ENCODE measurements at regions not wholly inside any gene's neighbourhood (a gene's known extent, or its start where the extent isn't known, plus 50 kb on each side); places are given as distances from the start of the nearest gene placed in this dataset.
"Not testable (repeated sequence)": the region's sequence is repeated elsewhere in the genome, so short reads cannot be mapped to it uniquely, and the experiment has no call there.

- Histone ChIP-seq H3K36me3 (no peaks in the 10 kb centered on the region), H3K9me3 (peaks cover 0 to 4% (median 0%) of the 10 kb centered on the region in 11 donors), H3K27ac (no peak overlapping the region), H3K4me1 (peaks cover 0 to 6% (median 0%) of the 10 kb centered on the region in 9 donors), H3K27me3 (no peaks in the 10 kb centered on the region), H3K4me3 (no peak overlapping the region)
- DNase-seq (no peak), ATAC-seq (no peak)
- WGBS, 2 donors: 98 to 100% methylated on average over 1 of the region's 1 CpG
- TF ChIP-seq, protein P1, sequence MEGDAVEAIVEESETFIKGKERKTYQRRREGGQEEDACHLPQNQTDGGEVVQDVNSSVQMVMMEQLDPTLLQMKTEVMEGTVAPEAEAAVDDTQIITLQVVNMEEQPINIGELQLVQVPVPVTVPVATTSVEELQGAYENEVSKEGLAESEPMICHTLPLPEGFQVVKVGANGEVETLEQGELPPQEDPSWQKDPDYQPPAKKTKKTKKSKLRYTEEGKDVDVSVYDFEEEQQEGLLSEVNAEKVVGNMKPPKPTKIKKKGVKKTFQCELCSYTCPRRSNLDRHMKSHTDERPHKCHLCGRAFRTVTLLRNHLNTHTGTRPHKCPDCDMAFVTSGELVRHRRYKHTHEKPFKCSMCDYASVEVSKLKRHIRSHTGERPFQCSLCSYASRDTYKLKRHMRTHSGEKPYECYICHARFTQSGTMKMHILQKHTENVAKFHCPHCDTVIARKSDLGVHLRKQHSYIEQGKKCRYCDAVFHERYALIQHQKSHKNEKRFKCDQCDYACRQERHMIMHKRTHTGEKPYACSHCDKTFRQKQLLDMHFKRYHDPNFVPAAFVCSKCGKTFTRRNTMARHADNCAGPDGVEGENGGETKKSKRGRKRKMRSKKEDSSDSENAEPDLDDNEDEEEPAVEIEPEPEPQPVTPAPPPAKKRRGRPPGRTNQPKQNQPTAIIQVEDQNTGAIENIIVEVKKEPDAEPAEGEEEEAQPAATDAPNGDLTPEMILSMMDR (IDR thresholded peaks at IDR 0.05): no peak
- intact Hi-C loops (cut with DNase I): no loop called here
These were observed 102.1 kb downstream of the DCK start for GRCh38 chr4:71095545-71095944.

DNA sequence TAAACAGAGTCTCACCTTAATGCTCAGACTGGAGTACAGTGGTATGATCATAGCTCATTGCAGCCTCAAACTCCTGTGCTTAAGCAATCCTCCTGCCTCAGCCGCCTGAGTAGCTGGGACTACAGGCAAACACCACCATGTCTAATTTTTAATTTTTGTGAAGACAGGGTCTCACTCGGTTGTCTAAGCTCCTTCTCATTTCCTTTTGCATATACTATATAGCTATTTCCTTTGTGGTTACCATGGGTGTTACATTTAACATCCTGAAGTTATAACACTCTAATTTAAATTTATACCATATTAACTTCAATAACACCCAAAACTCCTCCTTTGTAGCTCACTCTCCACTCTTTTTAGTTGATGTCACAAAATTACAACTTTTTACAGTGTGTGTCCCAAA lies 114.3 kb downstream of the DCK start:
- WGBS, 2 donors: 68 to 80% methylated on average over 2 of the region's 2 CpGs
- DNase-seq (no peak), ATAC-seq (no peak)
- H3K4me3 ChIP-seq: no peak overlapping the region
- H3K36me3 ChIP-seq: no peaks in the 10 kb centered on the region
- intact Hi-C loops (cut with DNase I): no loop called here
- peak overlapping the region in 1 of 10 donors; percentile 53 for H3K27ac ChIP-seq
- TF ChIP-seq, protein P1 (IDR thresholded peaks at IDR 0.05): no peak
- no peaks in the 10 kb centered on the region for H3K4me1 ChIP-seq
- no peaks in the 10 kb centered on the region for H3K27me3 ChIP-seq
- H3K9me3 ChIP-seq: peaks cover 0 to 5% (median 0%) of the 10 kb centered on the region in 11 donors

DNA sequence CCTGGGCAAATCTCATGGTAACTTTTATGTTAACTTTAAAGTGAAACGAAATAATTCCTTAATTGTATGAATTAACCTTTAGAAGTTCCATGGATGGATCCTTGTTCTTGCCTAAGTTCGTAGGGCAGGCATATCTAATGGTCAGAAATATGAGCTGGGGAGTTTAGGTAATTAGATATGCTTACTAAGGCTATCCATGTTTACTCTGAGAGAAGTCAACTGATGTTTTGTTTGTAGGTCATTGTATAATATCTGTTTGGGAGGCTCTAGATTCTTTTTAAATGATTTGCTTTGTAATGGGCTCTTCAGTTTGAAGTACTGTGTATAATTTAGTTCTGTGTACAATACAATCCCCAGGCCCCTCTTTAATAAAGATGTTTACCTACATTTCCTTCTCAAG lies 117.0 kb downstream of the DCK start:
- 62 to 73% methylated on average over 2 of the region's 2 CpGs for whole genome bisulfite sequencing, 2 donors
- TF ChIP-seq, protein P1 (IDR thresholded peaks at IDR 0.05): no peak
- Histone ChIP-seq H3K9me3 (peaks cover 0 to 8% (median 0%) of the 10 kb centered on the region in 11 donors), H3K27me3 (no peaks in the 10 kb centered on the region), H3K4me3 (no peak overlapping the region), H3K27ac (no peak overlapping the region), H3K36me3 (no peaks in the 10 kb centered on the region), H3K4me1 (no peaks in the 10 kb centered on the region)
- DNase-seq: no peak
- intact Hi-C loops (cut with DNase I): no loop called here
- ATAC-seq: no peak

DNA sequence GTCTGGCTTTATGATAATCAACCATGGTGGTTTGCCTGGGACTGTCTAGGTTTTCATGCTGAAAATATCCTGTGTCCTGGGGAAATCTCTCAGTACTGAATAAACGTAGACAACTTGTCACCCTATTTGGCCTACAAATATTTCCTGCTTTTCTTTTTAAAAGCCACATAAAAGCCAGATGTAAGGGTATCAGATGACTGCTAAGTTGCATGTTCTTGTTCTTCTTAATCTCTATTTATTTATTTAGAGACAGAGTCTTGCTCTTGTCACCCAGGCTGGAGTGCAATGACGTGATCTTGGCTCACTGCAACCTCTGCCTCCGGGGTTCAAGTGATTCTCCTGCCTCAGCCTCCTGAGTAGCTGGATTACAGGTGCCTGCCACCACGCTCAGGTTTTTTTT lies 117.7 kb downstream of the DCK start:
- DNase-seq; intact Hi-C loops (cut with DNase I); H3K9me3 ChIP-seq; H3K4me3 ChIP-seq; ATAC-seq; H3K4me1 ChIP-seq; H3K27ac ChIP-seq; H3K36me3 ChIP-seq; H3K27me3 ChIP-seq: not testable (repeated sequence)
- WGBS, 2 donors: 74 to 84% methylated on average over 4 of the region's 4 CpGs

DNA sequence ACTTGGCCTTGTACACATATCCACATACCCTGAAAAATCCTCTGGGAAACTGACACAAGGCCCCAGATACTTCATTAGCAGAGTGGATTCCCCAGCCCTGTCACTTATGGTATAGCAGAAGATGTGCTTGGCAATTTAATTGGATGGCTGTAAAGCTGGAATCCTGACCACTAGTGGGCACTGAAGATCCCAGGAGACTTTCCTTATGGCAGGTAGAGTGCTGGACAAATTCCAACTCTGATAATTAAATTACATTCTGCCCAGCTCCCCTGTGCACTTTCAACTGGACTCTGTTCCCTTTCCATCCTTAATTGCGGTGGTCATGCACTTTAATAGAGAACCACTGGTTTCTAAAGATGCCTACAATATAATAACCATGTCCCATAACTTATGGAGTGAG lies 119.8 kb downstream of the DCK start:
- intact Hi-C loops (cut with DNase I): no loop called here
- H3K4me3 ChIP-seq: no peak overlapping the region

More for the DNA sequence above, 119.8 kb downstream of the DCK start:
- no peaks in the 10 kb centered on the region for H3K27me3 ChIP-seq
- no peaks in the 10 kb centered on the region for H3K4me1 ChIP-seq
- ATAC-seq (no peak), DNase-seq (no peak)
- peaks cover 0 to 4% (median 0%) of the 10 kb centered on the region in 11 donors for H3K9me3 ChIP-seq
- 93 to 98% methylated on average over 1 of the region's 1 CpG for WGBS, 2 donors
- TF ChIP-seq, protein P1 (IDR thresholded peaks at IDR 0.05): no peak
- no peak overlapping the region for H3K27ac ChIP-seq
- H3K36me3 ChIP-seq: no peaks in the 10 kb centered on the region
